GM21447 (cell line): ENCODE measurements at regions not wholly inside any gene's neighbourhood (a gene's known extent, or its start where the extent isn't known, plus 50 kb on each side); places are given as distances from the start of the nearest gene placed in this dataset.

Experiments
- ATAC-seq: cut with Tn5 transposase; IDR thresholded peaks from one replicate; pipeline ENCODE4 v1.9.1; 2021; ENCODE audit not compliant: unreplicated experiment

- ATAC-seq, result no peak
Measured at GRCh38 chr5:91706785-91707520, 323.8 kb upstream of the ARRDC3 start.

GRCh38 chr5:91703128-91703527 is 320.0 kb upstream of the ARRDC3 start:
- no peak for ATAC-seq

DNA sequence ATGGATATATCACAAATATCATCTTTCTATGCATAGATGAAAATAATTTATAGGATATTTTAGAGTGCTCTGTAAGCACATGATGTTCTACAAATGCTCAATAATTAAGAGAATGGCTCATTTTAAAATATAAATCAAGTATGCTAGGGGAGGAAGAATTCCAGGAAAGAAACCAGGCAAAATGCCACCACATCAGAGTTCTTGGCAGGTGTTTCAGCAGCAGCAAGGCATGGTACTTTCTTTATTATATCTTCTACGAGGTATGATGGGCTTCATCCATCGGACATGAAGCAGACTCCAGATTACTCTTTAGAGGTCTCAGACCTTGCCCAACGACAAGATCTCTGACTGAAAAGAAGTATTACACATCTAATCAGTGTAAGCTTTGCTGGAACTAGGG is 316.3 kb upstream of the ARRDC3 start:
- ATAC-seq, result no peak

GRCh38 chr5:91691592-91691991 is 308.5 kb upstream of the ARRDC3 start:
- no peak for ATAC-seq

DNA sequence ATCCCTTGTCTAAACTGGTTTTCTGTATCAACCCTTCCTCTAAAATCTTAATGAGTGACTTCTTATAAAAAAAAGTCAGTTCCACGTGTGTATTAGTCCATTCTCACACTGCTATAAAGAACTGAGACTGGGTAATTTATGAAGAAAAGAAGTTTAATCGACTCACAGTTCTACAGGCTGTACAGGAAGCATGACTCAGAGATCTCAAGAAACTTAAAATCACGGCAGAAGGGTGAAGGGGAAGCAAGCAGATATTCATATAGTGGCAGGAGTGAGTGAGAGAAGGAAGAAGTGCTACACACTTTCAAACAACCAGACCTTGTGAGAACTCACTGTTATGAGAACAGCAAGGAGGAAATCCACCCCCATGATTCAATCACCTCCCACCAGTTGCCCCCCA is 307.8 kb upstream of the ARRDC3 start:
- ATAC-seq, result no peak

DNA sequence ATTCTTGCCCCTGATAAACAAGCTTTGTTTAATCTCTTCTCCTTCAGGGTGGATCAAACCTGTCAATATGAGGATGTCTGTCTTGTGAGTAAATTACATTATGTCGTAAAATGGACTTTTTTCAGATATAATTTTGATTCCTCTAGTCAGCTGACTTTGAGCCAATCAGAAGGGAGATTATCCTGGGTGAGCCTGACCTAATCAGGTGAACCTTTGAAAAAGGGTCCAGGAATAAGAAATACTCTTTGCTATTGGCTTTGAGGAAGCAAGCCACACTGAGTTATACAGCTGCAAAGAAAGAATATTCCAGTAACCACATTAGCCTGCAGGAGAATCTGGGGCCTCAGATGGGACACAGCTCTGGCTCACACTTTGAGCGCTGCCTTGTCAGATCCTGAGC is 304.3 kb upstream of the ARRDC3 start:
- no peak for ATAC-seq

DNA sequence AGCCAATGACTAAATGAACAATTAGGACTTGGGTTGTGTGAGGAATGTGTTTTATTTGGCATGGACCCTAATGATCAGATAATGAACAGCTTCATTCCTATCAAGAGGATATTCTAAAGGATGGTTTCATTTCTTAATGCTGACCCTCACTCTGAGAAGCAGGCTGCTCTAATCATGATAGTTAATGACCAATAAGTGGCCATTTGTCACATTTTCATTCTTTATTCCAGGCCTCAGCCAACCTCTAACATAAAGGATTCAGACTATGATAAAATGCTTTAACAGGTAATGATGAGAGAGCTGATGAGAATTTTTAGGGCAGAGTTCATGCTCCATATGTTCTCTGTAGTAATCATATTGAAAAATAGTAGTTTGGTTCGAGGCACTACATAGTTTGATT is 301.5 kb upstream of the ARRDC3 start:
- no peak for ATAC-seq

DNA sequence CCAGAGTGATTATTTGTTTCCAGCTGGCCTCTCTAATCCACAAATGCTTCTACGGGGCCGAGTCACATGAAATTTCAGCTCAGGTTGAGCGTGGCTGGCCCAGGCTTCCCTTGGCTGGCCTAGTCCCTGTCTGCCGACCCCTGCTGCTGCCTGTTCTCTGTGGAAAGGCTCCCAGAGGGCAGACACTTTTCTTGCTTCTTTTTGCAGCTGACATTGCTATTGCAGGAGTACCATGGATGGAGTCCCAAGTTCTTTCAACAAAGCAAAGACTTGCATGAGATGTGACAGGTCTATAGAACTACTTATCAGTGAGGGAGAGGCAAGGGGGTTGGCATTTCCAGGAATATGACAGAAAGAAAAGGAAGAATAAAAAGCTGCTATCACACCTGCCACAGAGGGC is 287.4 kb upstream of the ARRDC3 start:
- ATAC-seq, result no peak

DNA sequence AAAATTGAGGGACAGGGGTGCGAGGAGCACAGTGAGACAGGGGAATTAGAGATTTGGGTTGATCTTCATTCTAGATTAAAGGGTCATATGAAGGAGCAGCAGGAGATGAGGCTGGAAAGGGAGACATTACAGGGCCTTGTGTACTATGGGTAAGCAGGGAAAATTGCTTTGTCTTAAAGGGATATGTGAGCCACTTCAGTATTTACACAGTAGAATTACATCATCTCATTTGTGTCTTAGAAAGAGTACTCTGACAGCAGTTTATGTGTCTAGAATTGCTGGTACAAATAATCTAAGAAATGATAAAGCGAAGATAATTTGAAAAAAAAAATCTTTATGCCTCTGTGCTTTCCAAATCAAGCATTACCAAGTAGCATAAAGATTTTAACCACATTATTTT is 287.0 kb upstream of the ARRDC3 start:
- ATAC-seq, result no peak

DNA sequence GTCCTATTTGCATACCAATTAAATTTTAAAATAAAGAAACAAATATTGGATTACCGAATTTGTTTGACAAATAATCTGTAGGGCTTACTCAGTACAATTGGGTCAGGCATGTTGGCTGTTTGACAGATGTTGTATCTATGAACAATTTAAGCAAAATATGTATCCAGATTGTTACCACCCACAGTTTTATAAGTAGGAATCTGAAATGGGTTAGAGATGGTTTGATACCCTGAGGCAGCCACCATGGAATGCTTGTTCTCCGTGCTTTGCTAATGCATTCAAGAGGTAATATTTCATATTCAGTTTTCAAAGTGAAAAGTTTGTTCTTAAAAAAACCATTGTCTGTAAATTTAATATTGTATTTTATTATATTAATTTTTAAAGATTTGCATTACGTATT is 285.1 kb upstream of the ARRDC3 start:
- no peak for ATAC-seq

DNA sequence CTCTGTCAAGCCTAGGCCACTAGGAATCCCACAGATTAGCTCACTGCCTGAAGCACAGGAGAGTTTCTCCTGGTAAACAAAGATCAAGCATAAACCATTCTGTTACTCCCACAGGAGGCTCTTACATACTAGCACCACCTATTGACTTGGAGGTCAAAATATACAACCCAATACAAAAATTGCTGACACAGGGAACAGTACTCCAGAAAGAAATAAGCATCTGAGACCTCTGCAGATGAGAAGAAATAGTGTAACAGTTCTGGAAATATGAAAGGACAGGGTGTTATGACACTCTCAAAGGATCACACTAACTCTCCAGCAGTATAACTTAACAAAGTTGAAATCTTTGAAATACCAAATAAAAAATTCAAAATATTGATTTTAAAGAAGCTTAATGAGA is 269.6 kb upstream of the ARRDC3 start:
- no peak for ATAC-seq

GRCh38 chr5:91651704-91652103 is 268.6 kb upstream of the ARRDC3 start:
- no peak for ATAC-seq

DNA sequence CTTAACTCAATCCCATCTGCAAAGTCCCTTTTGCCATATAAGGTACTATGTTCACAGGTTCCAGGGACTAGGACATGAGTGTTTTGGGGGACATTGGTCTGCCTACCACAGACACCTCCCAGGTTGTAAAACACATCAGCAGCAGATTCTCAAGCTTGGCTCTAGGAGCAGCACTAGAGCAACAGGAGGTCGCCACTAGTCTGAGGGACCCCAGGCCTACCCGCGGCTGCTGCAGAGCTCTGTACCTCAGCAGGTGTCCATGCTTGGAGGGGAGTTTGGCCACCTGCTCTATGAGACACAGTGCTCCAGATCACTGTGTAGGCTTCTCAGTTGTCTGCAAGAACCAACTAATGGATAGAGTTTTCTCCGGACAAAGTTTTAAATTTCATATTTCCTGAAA is 262.2 kb upstream of the ARRDC3 start:
- ATAC-seq, result no peak

- no peak for ATAC-seq
Measured at GRCh38 chr5:91643797-91644196, 260.7 kb upstream of the ARRDC3 start.

GRCh38 chr5:91642581-91642980 is 259.5 kb upstream of the ARRDC3 start:
- no peak for ATAC-seq

- no peak for ATAC-seq
Measured at GRCh38 chr5:91641730-91642350, 258.7 kb upstream of the ARRDC3 start.

- no peak for ATAC-seq
Measured at GRCh38 chr5:91639744-91640143, 256.6 kb upstream of the ARRDC3 start.

- ATAC-seq, result no peak
Measured at GRCh38 chr5:91638010-91638409, 254.9 kb upstream of the ARRDC3 start.

DNA sequence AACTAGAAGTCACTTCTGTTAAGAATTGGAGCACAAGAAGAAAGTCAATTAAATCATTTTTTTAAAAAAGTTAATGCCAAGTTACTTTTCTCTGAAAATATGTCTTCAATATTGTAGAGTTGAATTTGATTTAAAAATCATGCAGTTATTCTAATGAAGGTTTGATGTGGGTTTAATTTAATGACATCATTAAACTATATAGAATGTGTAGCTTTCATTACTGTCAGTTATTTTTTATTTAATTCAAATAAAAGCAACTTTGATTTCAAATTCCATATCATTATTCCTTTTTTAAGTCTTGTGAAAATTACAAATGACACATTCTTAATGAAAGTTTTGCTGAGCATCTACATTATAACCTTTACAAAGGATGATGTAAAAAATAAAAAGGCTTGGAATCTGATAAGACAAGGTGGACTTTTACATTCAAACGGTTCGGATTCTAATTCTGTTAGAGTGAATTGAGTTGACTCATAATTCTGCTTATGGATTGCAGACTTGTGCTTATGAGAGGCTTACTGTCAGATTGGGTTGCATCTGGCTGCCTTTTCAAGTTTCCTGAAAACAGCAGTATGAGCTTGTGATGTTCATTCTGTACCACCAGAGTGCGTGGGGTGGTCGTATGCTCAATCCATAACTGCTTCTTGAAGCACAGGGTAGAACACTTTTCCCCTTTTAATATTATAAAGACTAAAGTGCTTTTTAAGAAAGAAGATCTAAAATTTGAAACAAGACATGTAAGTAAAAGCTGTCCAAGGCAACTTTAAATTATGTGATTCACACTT is 253.0 kb upstream of the ARRDC3 start:
- no peak for ATAC-seq

DNA sequence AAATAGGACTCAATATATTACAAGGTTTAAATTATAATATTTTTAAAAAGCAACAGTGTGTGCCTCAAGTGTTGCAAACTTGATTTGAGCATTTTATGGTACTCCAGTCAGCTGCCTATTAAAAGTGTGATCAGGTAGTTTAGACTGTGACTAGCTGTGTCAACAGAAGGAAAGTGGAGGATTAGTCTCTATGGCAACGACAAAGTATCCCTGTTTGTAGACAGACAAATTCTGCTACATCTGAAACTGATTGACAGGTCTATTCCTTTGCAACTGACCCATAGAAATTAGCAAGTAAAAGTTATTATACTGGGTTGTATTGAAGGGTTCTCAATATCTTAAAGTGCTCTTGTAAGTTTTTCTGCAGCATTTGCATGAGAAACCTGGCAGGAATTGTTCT is 249.8 kb upstream of the ARRDC3 start:
- no peak for ATAC-seq

DNA sequence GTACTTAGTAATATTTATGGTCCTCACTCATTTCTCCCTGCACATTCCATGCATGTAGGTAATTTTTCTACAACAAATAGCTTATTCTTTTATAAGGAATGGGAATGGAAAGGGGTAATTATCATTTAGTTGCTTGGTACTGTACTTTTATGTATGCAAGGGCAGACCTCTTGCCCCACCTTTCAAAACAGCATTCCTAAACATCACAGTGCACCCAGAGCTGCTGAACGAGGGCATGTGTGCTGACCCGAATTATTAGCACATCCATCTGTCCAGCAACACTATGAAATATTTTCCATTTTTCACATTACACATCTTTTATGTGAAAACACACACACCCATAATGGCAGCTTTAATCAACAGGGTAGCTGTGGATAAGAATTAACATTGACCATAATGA is 228.6 kb upstream of the ARRDC3 start:
- ATAC-seq, result no peak

GRCh38 chr5:91607675-91608074 is 224.6 kb upstream of the ARRDC3 start:
- no peak for ATAC-seq
